ENCODE measurements at regions not wholly inside any gene's neighbourhood (a gene's known extent, or its start where the extent isn't known, plus 50 kb on each side); places are given as distances from the start of the nearest gene placed in this dataset.

- Histone ChIP-seq H3K4me3 (ENCODE audit: extremely low read depth in 1 of 4, insufficient read depth in 2 of 4, low read depth in 3 of 4, low read length in 4 of 4) (no peak overlapping the region), H4K20me1 (replicated peaks in 1 of 2; ENCODE audit: control insufficient read depth in 1 of 2, insufficient read depth in 2 of 2, low read length in 2 of 2) (no peaks in the 10 kb centered on the region), H3K9me3 (ENCODE audit: insufficient read depth in 2 of 2, low read depth in 1 of 2, low read length in 1 of 2) (no peaks in the 10 kb centered on the region), H2BK5ac (ENCODE audit: low read depth, low read length) (no peak overlapping the region), H3K27ac (ENCODE audit: low read depth, low read length) (no peak overlapping the region), H3K14ac (ENCODE audit: insufficient read length) (no peak overlapping the region), H2BK12ac (ENCODE audit: low read depth, low read length) (no peak overlapping the region), H3K4me2 (ENCODE audit: insufficient read depth in 1 of 2, low read depth in 2 of 2, low read length in 2 of 2) (no peak overlapping the region), H2AFZ (ENCODE audit: low read length) (peak overlapping the region; percentile 16), H2BK15ac (ENCODE audit: low read length) (no peak overlapping the region), H2BK20ac (ENCODE audit: low read length) (no peak overlapping the region), H3K18ac (ENCODE audit: extremely low read depth, low read length) (no peak overlapping the region), H4K8ac (ENCODE audit: extremely low read depth, insufficient read depth, low read length) (no peak overlapping the region), H4K5ac (ENCODE audit: insufficient read length, low read depth, low read length) (no peak overlapping the region), H3K9ac (replicated peaks in 1 of 4; ENCODE audit: extremely low read depth in 1 of 4, low read depth in 3 of 4, low read length in 3 of 4) (no peak overlapping the region), H3K23me2 (ENCODE audit: low read depth, low read length) (no peaks in the 10 kb centered on the region), H4K91ac (replicated peaks; ENCODE audit: insufficient read length, low read length) (no peak overlapping the region), H3K27me3 (replicated peaks in 1 of 4; ENCODE audit: control insufficient read depth in 3 of 4, extremely low read depth in 1 of 4, insufficient read depth in 3 of 4, low read length in 3 of 4) (no peaks in the 10 kb centered on the region), H3K56ac (replicated peaks; ENCODE audit: insufficient read length, low read depth, low read length) (no peak overlapping the region), H3K23ac (ENCODE audit: insufficient read length) (no peak overlapping the region), H2BK120ac (replicated peaks; ENCODE audit: low read depth, low read length) (no peak overlapping the region), H3K4ac (replicated peaks; ENCODE audit: insufficient read length, low read depth, low read length) (no peak overlapping the region), H3K36me3 (ENCODE audit: control insufficient read depth in 2 of 4, insufficient read depth in 4 of 4, low read length in 3 of 4) (no peaks in the 10 kb centered on the region), H2AK5ac (ENCODE audit: low read depth, low read length) (no peak overlapping the region), H3K79me1 (ENCODE audit: low read depth, low read length) (no peaks in the 10 kb centered on the region), H3K79me2 (ENCODE audit: control insufficient read depth in 1 of 2, insufficient read depth in 2 of 2, low read length in 2 of 2) (no peaks in the 10 kb centered on the region), H3K4me1 (replicated peaks in 1 of 4; ENCODE audit: control insufficient read depth in 3 of 4, insufficient read depth in 4 of 4, low read length in 3 of 4) (no peaks in the 10 kb centered on the region)
- WGBS, 2 experiments (ENCODE audit: extremely low coverage in 1 of 2, insufficient coverage in 1 of 2, insufficient read length in 1 of 2, insufficient replicate concordance in 2 of 2, low coverage in 1 of 2, low lambda C conversion rate in 2 of 2, missing lambda C conversion rate in 1 of 2), result 91% methylated on average over 5 of the region's 5 CpGs; no CpG with 5 or more reads in 1 of the 2 experiments
- no peak for FAIRE-seq
- DNase-seq (ENCODE audit: low read depth in 1 of 2, low spot score in 2 of 2), result no peak
- ChIA-PET POLR2A (ENCODE audit: partially characterized antibody) (no interaction called here), CTCF (ENCODE audit: partially characterized antibody) (no interaction called here)
- TF ChIP-seq RFX5 (IDR thresholded peaks at IDR 0.05; ENCODE audit: borderline replicate concordance, low read depth, low read length), result no peak
- TF ChIP-seq GTF2F1 (IDR thresholded peaks at IDR 0.05; ENCODE audit: borderline replicate concordance, low read depth, low read length), result no peak
- no peak for TF ChIP-seq SIRT6 (IDR thresholded peaks at IDR 0.05; ENCODE audit: low read length)
- TF ChIP-seq USF2 (IDR thresholded peaks at IDR 0.05; ENCODE audit: low read length), result no peak
- no peak for TF ChIP-seq TCF12 (IDR thresholded peaks at IDR 0.05; ENCODE audit: low read depth, low read length)
- TF ChIP-seq TEAD4 (IDR thresholded peaks at IDR 0.05; ENCODE audit: low read depth, low read length), result no peak
- TF ChIP-seq SAP30 (IDR thresholded peaks at IDR 0.05; ENCODE audit: insufficient read depth, insufficient replicate concordance, low read length), result no peak
- no peak for TF ChIP-seq MAX (IDR thresholded peaks at IDR 0.05)
- TF ChIP-seq POLR2A (IDR thresholded peaks at IDR 0.05; ENCODE audit: control extremely low read depth in 1 of 2, low read depth in 2 of 2, low read length in 2 of 2), result no peak
- TF ChIP-seq RAD21 (IDR thresholded peaks at IDR 0.05 in 1 of 2, conservative IDR thresholded peaks at IDR 0.05 in 1 of 2; ENCODE audit: low read depth in 2 of 2, low read length in 2 of 2), result no peak
- no peak for TF ChIP-seq YY1 (IDR thresholded peaks at IDR 0.05; ENCODE audit: low read depth, low read length)
- TF ChIP-seq CHD2 (IDR thresholded peaks at IDR 0.05; ENCODE audit: low read length), result no peak
- TF ChIP-seq PHF8 (conservative IDR thresholded peaks at IDR 0.05; ENCODE audit: low read depth, low read length), result no peak
- TF ChIP-seq BACH1 (IDR thresholded peaks at IDR 0.05; ENCODE audit: low read length), result no peak
- no peak for TF ChIP-seq JUN (IDR thresholded peaks at IDR 0.05; ENCODE audit: low read depth, low read length)
Observed at GRCh38 chr18:60693426-60693825, 320.9 kb upstream of the MC4R start.

Data from H1 (cell line).